Mesodermal cell (in vitro differentiated cells): ENCODE measurements at regions not wholly inside any gene's neighbourhood (a gene's known extent, or its start where the extent isn't known, plus 50 kb on each side); places are given as distances from the start of the nearest gene placed in this dataset.

Experiments used
- H3K27ac ChIP-seq: 2 replicates; pipeline ENCODE4 v1.7.0; 2013; ENCODE audit warnings: mild to moderate bottlenecking, low read depth, low read length, moderate library complexity; ENCODE audit not compliant: severe bottlenecking
- H3K36me3 ChIP-seq: 2 replicates; pipeline ENCODE4 v1.7.1; 2013; ENCODE audit warnings: mild to moderate bottlenecking, low read length, moderate library complexity; ENCODE audit not compliant: control insufficient read depth, insufficient read depth
- H3K4me1 ChIP-seq: one replicate; pipeline ENCODE4 v1.7.1; 2013; ENCODE audit warnings: mild to moderate bottlenecking, low read length; ENCODE audit not compliant: insufficient read depth, control insufficient read depth, poor library complexity, severe bottlenecking
- H3K4me3 ChIP-seq: 2 replicates; pipeline ENCODE4 v1.7.0; 2013; ENCODE audit warnings: low read length, control low read depth, mild to moderate bottlenecking; ENCODE audit not compliant: insufficient read depth, poor library complexity, severe bottlenecking; ENCODE audit errors: extremely low read depth
- H3K9me3 ChIP-seq: 2 replicates; pipeline ENCODE4 v1.7.1; 2013; ENCODE audit warnings: mild to moderate bottlenecking, low read length, moderate library complexity; ENCODE audit not compliant: control insufficient read depth
- WGBS, 2 experiments: methylation state at CpG; one replicate each; pipeline ENCODE4 v1.1.5; 2013; ENCODE audit warnings: missing lambda C conversion rate in 2 of 2; ENCODE audit not compliant: insufficient coverage in 2 of 2; 5-methylcytosine and 5-hydroxymethylcytosine counted together

DNA sequence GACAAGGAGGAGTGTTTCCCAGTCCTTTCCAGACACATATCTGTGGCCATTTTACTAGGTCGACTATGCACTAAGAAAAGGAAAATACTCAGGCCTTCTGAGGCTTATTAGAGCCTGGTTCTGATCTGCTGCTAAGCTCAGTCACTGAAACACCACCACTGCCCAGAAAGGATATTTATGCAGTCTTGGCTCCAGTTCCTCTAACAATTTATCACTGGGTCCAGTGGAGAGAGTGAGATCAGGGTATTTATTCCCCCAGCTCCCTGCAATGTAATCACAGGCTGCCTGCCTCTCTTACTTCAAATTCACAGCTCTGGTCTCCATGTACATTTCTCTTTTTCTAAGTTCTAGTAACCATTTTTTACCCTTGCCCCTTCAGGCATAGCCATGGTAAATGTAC is 81.6 kb upstream of the INPP4B start:
- H3K9me3 ChIP-seq = no peaks in the 10 kb centered on the region
- H3K4me1 ChIP-seq = no peaks in the 10 kb centered on the region
- H3K4me3 ChIP-seq = no peak overlapping the region
- no peaks in the 10 kb centered on the region for H3K36me3 ChIP-seq
- 75 to 80% methylated on average over 1 of the region's 1 CpG for WGBS, 2 experiments
- no peak overlapping the region for H3K27ac ChIP-seq

DNA sequence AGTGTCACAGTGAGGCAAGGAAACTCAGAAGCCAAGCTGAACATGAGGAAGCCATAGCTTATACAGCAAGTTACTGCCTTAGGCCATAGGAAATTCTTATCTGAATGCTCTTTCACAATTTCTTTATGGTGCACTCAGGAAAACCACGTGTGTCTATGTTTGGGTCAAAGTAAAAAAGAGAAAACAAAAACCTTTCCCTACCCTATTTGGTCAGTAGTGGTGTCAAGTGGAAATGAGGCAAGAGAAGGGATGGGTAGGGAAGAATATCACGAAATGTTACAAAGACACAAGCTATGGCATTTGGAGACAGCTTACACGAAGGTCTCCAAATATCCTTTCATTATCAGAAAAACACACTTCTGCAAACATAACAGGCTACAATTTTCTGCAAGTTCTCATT is 83.4 kb upstream of the INPP4B start:
- Histone ChIP-seq H3K9me3 (no peaks in the 10 kb centered on the region), H3K4me3 (no peak overlapping the region), H3K36me3 (no peaks in the 10 kb centered on the region), H3K4me1 (no peaks in the 10 kb centered on the region), H3K27ac (no peak overlapping the region)
- WGBS, 2 experiments = 83 to 100% methylated on average over 1 of the region's 3 CpGs

DNA sequence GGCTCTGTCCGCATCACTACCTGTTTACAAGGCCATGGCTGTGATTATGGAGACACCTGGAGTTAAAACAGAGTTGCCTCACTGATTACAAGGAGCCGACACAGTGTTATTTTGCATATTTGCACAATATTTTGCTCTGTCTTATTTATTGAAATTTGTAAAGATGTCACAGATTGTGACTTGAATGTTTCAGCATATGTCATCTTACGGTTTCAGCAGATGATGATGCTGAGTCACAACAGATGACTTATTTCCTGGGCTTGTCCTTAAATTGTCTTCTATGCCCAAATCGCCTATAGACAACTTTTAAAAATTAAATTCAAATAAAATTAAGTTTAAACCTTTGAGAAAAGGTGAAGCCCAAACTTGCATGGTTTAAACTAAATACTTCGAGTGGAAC is 87.1 kb upstream of the INPP4B start:
- no peaks in the 10 kb centered on the region for H3K36me3 ChIP-seq
- WGBS, 2 experiments = 90 to 100% methylated on average over 2 to 4 of the region's 5 CpGs
- H3K4me3 ChIP-seq = no peak overlapping the region
- H3K9me3 ChIP-seq = no peaks in the 10 kb centered on the region
- H3K27ac ChIP-seq = no peak overlapping the region
- H3K4me1 ChIP-seq = no peaks in the 10 kb centered on the region

DNA sequence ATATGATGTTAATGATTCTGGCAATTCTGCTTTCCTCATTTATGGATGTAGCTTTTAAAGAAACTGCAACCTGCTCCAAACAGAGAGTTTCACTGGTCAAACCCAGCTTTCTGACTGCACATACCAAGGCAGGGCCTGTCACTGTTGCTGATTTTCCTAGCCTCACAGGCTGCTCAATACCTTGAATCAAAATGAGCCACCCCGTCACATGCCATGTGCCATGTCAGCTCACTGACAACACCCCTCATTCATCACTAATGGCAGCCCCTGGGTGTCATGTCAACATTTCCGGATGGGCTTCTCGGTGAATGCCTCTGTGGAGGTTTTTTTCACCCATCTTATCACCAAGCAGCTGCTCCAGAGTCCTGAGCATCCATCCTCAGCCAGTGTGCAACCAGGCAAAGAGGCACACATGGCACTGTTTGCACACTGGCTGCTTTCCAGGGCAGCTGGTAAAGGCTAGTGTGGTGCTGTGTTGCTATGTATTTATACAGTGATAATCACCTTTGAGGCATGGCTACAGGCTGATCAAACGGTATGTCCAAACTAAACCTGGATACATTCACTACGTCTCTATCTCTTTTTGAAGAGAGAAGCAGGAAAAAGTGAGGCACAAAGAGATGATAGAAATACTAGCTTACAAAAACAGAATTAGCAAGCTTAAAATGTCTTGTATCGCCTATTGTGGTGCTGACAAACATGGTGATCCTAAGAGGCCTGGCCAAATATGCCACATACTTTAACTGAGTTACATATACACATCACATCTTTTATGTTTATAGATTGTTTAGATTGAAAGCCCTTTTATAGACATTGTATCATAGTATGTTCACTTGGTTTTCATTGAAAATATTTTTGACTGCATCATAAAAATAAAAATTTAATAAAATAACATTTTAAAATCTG is 94.6 kb upstream of the INPP4B start:
- Histone ChIP-seq H3K9me3 (no peaks in the 10 kb centered on the region), H3K4me3 (no peak overlapping the region), H3K27ac (no peak overlapping the region), H3K4me1 (no peaks in the 10 kb centered on the region), H3K36me3 (no peaks in the 10 kb centered on the region)
- 92 to 100% methylated on average over 3 of the region's 6 CpGs for WGBS, 2 experiments

DNA sequence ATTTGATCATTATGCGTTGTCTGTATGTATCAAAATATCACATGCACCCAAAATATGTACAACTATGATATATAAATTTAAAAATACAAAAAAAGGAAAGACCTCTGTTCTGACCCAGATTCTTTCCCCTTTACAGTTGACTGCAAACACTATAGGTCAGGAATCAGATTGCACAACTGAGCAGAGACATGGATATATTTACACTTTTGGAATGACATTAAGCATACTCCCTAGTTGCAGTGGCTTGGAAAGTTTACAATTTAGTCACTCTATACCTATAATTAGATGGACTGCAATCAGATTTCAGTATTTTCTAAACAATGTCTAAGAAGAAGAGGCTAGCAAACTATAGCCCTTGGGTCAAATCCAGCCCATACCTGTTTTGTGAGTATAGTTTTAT is 98.5 kb upstream of the INPP4B start:
- Histone ChIP-seq H3K4me1 (no peaks in the 10 kb centered on the region), H3K4me3 (no peak overlapping the region), H3K36me3 (no peaks in the 10 kb centered on the region), H3K27ac (no peak overlapping the region), H3K9me3 (no peaks in the 10 kb centered on the region)
- WGBS, 2 experiments = no CpG with 5 or more reads among the region's 1 CpG

DNA sequence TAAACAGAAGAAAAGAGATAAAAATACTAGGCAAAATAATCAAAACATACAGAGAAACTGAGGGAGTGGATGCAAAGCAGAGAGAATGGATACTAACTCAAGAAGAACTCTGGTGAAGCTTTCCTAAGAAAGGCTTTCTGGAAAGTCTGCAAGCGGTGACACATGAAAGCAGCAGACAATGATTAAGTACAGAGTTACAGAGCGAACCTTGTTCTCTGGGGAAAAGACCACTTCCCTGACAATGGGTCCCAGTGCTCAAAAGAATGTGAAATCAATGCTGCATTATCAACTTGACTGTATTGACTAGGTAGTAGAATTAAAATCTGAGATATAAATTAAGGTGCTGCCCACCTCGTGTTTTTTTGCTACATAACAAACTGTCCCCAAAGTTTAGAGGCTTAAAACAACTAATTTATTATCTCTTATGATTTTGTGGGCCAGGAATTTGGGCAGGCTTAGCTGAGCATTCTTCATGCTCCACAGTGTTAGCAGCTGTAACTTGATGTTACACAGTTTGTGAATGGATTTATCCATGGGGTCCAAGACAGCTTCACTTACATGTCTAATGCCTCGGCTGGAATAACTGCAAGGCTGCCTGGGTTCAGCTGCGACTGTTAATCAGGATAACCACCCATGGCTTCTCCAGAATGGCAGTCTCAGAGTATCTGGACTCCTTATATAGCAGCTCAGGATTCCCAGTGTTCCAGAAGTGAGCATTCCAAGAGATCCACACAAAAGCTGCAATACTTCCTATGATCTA is 106.9 kb upstream of the INPP4B start:
- H3K27ac ChIP-seq = peak overlapping the region; percentile 16
- no peaks in the 10 kb centered on the region for H3K9me3 ChIP-seq
- 89 to 91% methylated on average over 4 of the region's 5 CpGs for WGBS, 2 experiments
- no peaks in the 10 kb centered on the region for H3K36me3 ChIP-seq
- H3K4me1 ChIP-seq = no peaks in the 10 kb centered on the region
- no peak overlapping the region for H3K4me3 ChIP-seq

DNA sequence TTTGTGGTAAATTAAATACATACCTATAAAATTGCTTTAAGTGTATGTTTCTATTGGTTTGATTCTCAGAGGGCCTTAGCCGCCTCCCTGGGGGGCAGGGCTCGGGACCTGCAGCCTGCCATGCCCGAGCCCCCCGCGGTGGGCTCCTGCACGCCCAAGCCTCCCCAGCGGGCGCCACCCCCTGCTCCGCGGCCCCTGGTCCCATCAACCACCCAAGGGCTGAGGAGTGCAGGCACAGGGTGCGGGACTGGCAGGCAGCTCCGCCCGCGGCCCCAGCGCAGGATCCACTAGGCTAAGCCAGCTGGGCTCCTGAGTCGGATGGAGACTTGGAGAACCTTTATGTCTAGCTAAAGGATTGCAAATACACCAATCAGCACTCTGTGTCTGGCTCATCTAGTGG is 108.3 kb upstream of the INPP4B start:
- WGBS, 2 experiments = 90 to 94% methylated on average over 8 to 14 of the region's 16 CpGs
- no peak overlapping the region for H3K4me3 ChIP-seq
- no peaks in the 10 kb centered on the region for H3K4me1 ChIP-seq
- no peak overlapping the region for H3K27ac ChIP-seq
- no peaks in the 10 kb centered on the region for H3K9me3 ChIP-seq
- no peaks in the 10 kb centered on the region for H3K36me3 ChIP-seq

DNA sequence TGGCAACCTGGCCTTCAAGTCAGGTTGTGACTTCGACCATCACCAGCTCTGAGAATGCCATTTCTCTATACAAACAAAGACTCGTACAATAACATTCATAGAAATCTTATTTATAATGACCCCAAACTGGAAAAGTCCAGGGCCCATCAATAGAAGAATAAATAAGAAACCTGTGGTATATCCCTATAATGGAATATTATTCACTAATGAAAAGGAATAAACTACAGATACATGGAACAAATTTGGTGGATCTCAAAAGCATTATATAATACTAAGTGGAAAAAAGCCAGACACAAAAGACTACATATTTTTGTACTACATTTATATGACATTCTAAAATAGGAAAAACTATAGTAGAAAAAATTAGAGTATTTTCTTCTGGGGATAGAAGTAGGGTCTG is 109.4 kb upstream of the INPP4B start:
- Histone ChIP-seq H3K27ac (no peak overlapping the region), H3K4me1 (no peaks in the 10 kb centered on the region), H3K9me3 (no peaks in the 10 kb centered on the region), H3K36me3 (no peaks in the 10 kb centered on the region), H3K4me3 (no peak overlapping the region)
- WGBS, 2 experiments = 80% methylated on average over 1 of the region's 2 CpGs; no CpG with 5 or more reads in 1 of the 2 experiments

DNA sequence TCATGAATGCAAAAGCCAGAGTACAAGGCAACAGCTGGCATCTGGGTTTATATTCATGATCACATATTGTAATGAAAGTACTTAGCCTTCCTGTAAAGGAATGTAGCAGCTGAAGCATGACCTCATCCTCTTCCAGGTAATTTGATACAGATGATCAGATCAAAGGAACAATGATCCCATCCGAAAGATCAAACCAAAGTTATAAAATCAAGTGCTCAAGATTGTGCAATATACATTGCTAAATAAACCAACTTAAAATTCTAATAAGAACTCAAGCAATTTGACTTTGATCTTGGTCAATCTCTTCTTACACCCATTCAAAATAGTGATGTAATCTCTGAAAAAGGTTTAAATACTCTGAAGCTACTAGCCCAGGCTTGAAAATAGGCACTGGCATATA is 113.1 kb upstream of the INPP4B start:
- Histone ChIP-seq H3K27ac (no peak overlapping the region), H3K4me1 (no peaks in the 10 kb centered on the region), H3K36me3 (no peaks in the 10 kb centered on the region), H3K4me3 (no peak overlapping the region), H3K9me3 (no peaks in the 10 kb centered on the region)
- WGBS, 2 experiments = 80 to 100% methylated on average over 1 of the region's 1 CpG

DNA sequence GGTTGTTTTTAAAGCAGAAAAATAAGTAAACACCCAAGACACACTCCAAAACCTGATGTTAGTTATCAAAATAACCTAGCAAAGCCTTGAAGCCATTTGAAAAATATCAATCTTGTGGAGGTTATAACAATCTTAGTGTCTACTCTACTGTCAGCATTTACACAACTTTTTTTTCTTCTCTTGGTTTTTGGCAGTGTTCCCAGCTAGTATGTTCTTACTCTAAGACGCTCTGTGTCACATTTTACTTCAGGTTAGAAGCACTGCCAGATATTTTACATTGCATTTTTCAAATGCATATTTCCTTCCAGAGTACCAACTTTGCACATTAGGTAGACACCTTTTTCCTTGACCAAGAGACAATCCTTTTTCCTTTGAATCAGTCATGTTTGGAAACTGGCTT is 114.0 kb upstream of the INPP4B start:
- H3K36me3 ChIP-seq = no peaks in the 10 kb centered on the region
- 86 to 100% methylated on average over 1 of the region's 1 CpG for WGBS, 2 experiments
- no peaks in the 10 kb centered on the region for H3K4me1 ChIP-seq
- H3K27ac ChIP-seq = no peak overlapping the region
- no peaks in the 10 kb centered on the region for H3K9me3 ChIP-seq
- H3K4me3 ChIP-seq = no peak overlapping the region
